ENCODE measurements at regions not wholly inside any gene's neighbourhood (a gene's known extent, or its start where the extent isn't known, plus 50 kb on each side); places are given as distances from the start of the nearest gene placed in this dataset.
A peak's percentile ranks its signal among the peaks of the same experiment; 100 is the strongest.

DNA sequence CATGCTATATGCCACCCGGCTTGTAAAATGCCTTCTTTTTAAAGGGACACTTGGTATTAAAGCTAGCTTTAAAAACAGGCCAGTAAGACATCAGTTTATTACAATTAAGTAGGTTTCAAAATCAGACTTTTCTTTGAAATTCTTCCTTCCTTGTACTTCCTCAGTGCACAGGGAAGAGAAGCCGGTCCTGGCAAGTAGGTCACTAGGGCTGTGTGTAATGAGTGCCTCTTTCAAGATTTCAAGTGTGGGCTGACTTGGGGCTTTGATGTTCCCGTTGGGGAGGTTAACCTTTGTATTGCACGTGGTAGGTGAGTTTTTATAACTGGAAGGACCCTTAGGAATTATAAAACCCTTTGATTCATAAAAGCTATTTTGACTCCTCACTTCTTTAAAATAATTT is 566.4 kb upstream of the ID2 start:
- peaks cover 0 to 3% (median 0%) of the 10 kb centered on the region in 7 donors for H3K9me3 Mint-ChIP-seq
- peaks cover 0 to 4% of the 10 kb centered on the region in 2 donors for H3K36me3 Mint-ChIP-seq
- no peak overlapping the region for H3K9ac ChIP-seq (ENCODE audit: insufficient read depth, low read length, poor library complexity, severe bottlenecking)
- H3K27me3 ChIP-seq (ENCODE audit: control insufficient read depth in 2 of 2, insufficient read depth in 2 of 2, low read length in 2 of 2): no peaks in the 10 kb centered on the region
- H3K4me3 Mint-ChIP-seq: no peak overlapping the region
- H3K27me3 Mint-ChIP-seq (ENCODE audit: low read depth in 3 of 3): peaks cover 2 to 9% (median 4%) of the 10 kb centered on the region in 3 donors
- H3K27ac ChIP-seq (ENCODE audit: low read depth in 1 of 2, low read length in 2 of 2): peak overlapping the region in 1 of 2 donors; percentile 9
- WGBS (ENCODE audit: insufficient coverage): no CpG with 5 or more reads among the region's 4 CpGs
- peak overlapping the region; percentile 6 for H3K4me2 ChIP-seq (replicated peaks; ENCODE audit: extremely low read depth, low read length, poor library complexity, severe bottlenecking)
- H4K20me1 ChIP-seq (ENCODE audit: insufficient read depth, low read length): no peaks in the 10 kb centered on the region
- H3K4me1 Mint-ChIP-seq: peaks cover 27% of the 10 kb centered on the region
- H3K27ac Mint-ChIP-seq: peak overlapping the region in 4 of 7 donors; percentile 2 to 61 (median 48)
- H2AFZ ChIP-seq (ENCODE audit: insufficient read depth, low read depth, low read length, poor library complexity, severe bottlenecking): no peak overlapping the region
- peak; percentile 23 to 40 (median 30) for DNase-seq
- no peaks in the 10 kb centered on the region for H3K36me3 ChIP-seq (replicated peaks in 1 of 2; ENCODE audit: control insufficient read depth in 1 of 2, insufficient read depth in 2 of 2, low read length in 2 of 2)
- H3K79me2 ChIP-seq (ENCODE audit: insufficient read depth, low read length): no peaks in the 10 kb centered on the region
- peaks cover 24 to 27% of the 10 kb centered on the region in 2 donors for H3K4me1 ChIP-seq (ENCODE audit: control insufficient read depth in 1 of 2, insufficient read depth in 2 of 2, low read length in 2 of 2)
- H3K9me3 ChIP-seq (replicated peaks in 1 of 2; ENCODE audit: control insufficient read depth in 1 of 2, insufficient read depth in 1 of 2, low read length in 2 of 2): no peaks in the 10 kb centered on the region
- peak overlapping the region in 1 of 3 experiments; percentile 2 for H3K4me3 ChIP-seq (replicated peaks in 1 of 3; ENCODE audit: low read depth in 2 of 3, low read length in 3 of 3)
- intact Hi-C loops (cut with micrococcal nuclease): no loop called here
- no peak for TF ChIP-seq CTCF (IDR thresholded peaks at IDR 0.05)

- no peak overlapping the region for H2AFZ ChIP-seq (ENCODE audit: insufficient read depth, low read depth, low read length, poor library complexity, severe bottlenecking)
- H3K9ac ChIP-seq (ENCODE audit: insufficient read depth, low read length, poor library complexity, severe bottlenecking): no peak overlapping the region
- H4K20me1 ChIP-seq (ENCODE audit: insufficient read depth, low read length): no peaks in the 10 kb centered on the region
- no peak overlapping the region for H3K4me3 Mint-ChIP-seq
- WGBS (ENCODE audit: insufficient coverage): 90% methylated on average over 2 of the region's 3 CpGs
- H3K27ac Mint-ChIP-seq: peak overlapping the region in 2 of 7 donors; percentile 2 to 64
- no peaks in the 10 kb centered on the region for H3K9me3 Mint-ChIP-seq
- H3K36me3 ChIP-seq (replicated peaks in 1 of 2; ENCODE audit: control insufficient read depth in 1 of 2, insufficient read depth in 2 of 2, low read length in 2 of 2): no peaks in the 10 kb centered on the region
- peaks cover 24 to 27% of the 10 kb centered on the region in 2 donors for H3K4me1 ChIP-seq (ENCODE audit: control insufficient read depth in 1 of 2, insufficient read depth in 2 of 2, low read length in 2 of 2)
- H3K27ac ChIP-seq (ENCODE audit: low read depth in 1 of 2, low read length in 2 of 2): peak overlapping the region in 1 of 2 donors; percentile 9
- peaks cover 28% of the 10 kb centered on the region for H3K4me1 Mint-ChIP-seq
- intact Hi-C loops (cut with micrococcal nuclease): no loop called here
- no peaks in the 10 kb centered on the region for H3K9me3 ChIP-seq (replicated peaks in 1 of 2; ENCODE audit: control insufficient read depth in 1 of 2, insufficient read depth in 1 of 2, low read length in 2 of 2)
- H3K27me3 Mint-ChIP-seq (ENCODE audit: low read depth in 3 of 3): peaks cover 2 to 9% (median 4%) of the 10 kb centered on the region in 3 donors
- H3K27me3 ChIP-seq (ENCODE audit: control insufficient read depth in 2 of 2, insufficient read depth in 2 of 2, low read length in 2 of 2): no peaks in the 10 kb centered on the region
- DNase-seq: no peak
- peak overlapping the region in 1 of 3 experiments; percentile 2 for H3K4me3 ChIP-seq (replicated peaks in 1 of 3; ENCODE audit: low read depth in 2 of 3, low read length in 3 of 3)
- H3K36me3 Mint-ChIP-seq: peaks cover 0 to 4% of the 10 kb centered on the region in 2 donors
- no peak overlapping the region for H3K4me2 ChIP-seq (replicated peaks; ENCODE audit: extremely low read depth, low read length, poor library complexity, severe bottlenecking)
- no peaks in the 10 kb centered on the region for H3K79me2 ChIP-seq (ENCODE audit: insufficient read depth, low read length)
- no peak for TF ChIP-seq CTCF (IDR thresholded peaks at IDR 0.05)
Observed at GRCh38 chr2:8115966-8116365, 565.9 kb upstream of the ID2 start.

Data from CD14-positive monocyte (primary cell).